HG02970 (cell line): ENCODE measurements at regions not wholly inside any gene's neighbourhood (a gene's known extent, or its start where the extent isn't known, plus 50 kb on each side); places are given as distances from the start of the nearest gene placed in this dataset.
"Not testable (repeated sequence)": the region's sequence is repeated elsewhere in the genome, so short reads cannot be mapped to it uniquely, and the experiment has no call there.

Experiments used
- ATAC-seq: cut with Tn5 transposase; IDR thresholded peaks from one replicate; pipeline ENCODE4 v1.9.1; 2021; ENCODE audit warnings: mild to moderate bottlenecking, moderate library complexity, moderate number of reproducible peaks; ENCODE audit not compliant: unreplicated experiment, low FRiP score

DNA sequence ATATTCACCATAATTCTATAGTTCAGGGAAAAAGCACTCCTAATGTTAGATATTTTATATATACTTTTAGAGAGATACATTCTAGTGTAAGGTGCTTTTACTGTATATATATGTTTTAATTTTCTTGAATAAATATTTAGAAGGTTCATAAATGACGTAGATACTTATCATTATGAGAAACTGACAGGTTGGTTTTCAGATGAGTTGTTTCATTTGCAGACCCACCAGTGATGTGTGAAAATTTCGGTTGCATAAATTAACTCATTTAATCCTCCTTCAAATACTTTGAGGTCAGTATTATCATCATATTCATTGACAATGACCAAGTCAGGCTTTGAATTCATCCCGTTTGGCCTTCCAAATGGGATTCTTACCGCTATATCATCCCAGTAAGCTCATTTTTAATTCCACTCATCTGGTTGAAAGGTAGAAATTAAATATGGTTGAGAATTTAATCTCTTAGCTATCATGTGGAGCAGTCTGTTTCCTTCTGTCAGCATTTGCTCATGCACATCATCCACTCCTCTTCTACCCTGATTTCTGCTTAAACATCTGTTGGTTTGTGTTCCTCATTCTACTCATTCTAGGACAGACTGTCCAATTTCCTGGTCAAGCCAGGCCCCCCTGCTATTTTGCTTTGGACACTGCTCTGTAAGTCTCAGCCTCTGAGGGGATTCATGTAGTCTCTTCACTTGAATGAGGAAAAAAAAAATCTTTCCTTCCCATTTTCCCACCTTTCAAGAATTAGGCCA, 1156.6 kb downstream of the PLA2G4A start:
- peak; percentile 40 for ATAC-seq

GRCh38 chr1:187985897-187986654, 1157.3 kb downstream of the PLA2G4A start:
- ATAC-seq = peak; percentile 95

DNA sequence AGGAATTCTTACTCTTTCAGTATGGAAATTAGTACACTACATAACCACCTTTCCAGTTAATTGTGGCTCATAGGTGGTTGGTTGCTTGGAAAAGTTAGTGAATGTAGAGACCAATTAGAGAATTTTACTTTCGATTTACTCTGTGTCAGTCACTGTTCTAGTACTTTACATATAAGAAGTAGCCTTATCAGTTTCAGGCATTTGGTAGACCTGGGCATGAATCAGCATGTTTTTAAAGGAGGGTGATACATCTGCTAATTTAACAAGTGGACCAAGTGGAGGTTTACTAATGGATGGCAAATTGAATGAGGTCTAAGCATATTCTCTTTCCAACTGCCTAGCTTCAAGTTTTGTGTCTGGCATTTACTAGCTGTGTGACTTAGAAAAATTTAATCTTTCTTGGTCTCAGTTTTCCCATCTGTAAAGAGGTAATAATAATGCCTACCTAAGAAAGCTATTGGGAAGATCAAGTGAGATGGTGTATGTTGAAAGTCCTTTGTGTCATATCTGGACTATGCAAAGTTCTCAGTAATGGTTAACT, 1158.6 kb downstream of the PLA2G4A start:
- no peak for ATAC-seq

DNA sequence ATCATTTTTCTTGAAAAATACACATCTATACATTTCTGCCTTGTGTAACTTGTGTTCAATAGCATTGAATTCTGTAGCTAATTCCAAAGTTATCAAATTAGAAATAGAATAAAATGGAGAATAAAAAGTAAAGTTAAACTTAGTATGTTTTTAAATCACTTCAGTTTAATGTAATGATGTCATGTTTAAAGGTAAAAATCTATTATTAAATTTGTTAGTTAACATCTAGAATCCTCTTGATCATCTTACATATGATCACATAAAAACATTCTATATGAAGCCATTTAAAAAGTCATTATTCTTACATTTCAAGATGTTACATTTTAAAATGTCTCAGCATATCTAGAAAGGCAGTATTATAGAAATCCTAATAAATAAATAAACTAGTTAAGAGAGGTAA, 1163.2 kb downstream of the PLA2G4A start:
- ATAC-seq = no peak

DNA sequence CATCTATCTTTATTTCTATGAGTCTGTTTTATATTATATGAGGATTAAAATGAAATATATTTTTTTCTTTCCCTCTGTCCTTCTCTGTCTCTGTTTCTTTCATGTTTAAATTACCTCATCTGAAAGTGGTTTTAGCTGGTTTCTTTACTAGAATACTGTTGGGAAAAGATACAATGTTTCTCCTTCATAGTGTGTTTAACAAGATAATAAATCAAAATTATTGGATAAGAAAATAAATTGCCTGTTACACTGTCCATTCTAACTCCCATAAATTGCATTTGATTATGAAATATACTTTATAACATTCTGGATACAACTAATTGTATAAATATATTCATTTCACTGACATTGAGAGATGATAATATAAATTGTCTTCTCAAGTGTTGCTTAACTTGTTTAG, 1168.0 kb downstream of the PLA2G4A start:
- ATAC-seq = no peak

DNA sequence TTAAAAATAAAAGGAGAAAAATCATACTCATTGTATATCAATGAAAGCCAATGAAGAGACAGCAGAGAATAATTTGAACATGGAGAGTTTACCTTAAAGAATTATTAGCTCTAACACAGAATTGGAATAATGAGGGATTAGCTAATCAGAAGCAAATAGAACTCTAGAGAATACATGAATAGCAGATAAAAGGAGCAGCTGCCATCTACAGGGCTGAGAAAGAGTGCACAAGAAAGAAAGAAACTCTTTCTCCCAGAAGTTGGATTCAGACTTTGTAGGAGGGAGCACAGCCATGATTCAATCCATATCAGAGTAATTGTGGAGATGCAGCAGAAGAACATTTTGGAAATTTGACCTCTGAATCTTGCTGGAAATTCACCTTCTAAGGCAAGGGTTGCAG, 1171.2 kb downstream of the PLA2G4A start:
- ATAC-seq = no peak

GRCh38 chr1:188003687-188004086, 1174.9 kb downstream of the PLA2G4A start:
- not testable (repeated sequence) for ATAC-seq

DNA sequence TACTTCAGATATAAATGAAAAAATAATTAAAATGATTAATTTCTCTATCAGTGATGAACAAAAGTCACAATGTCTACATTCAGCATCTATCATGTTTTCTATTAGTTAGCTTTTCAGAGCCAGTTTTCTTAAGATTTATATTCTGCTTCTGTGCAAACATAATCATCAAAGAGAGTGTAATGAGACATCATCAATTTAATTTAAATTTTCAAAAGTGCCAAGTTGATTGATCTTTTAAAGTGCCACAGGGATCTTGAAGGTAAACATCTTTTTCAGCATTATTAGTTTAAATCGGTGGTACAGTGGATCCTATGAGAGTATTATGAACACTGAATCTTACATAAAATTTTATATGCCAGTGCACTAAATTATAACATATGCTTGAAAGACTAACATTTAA, 1176.1 kb downstream of the PLA2G4A start:
- ATAC-seq = no peak

- no peak for ATAC-seq
Observed at GRCh38 chr1:188006354-188006753, 1177.6 kb downstream of the PLA2G4A start.

DNA sequence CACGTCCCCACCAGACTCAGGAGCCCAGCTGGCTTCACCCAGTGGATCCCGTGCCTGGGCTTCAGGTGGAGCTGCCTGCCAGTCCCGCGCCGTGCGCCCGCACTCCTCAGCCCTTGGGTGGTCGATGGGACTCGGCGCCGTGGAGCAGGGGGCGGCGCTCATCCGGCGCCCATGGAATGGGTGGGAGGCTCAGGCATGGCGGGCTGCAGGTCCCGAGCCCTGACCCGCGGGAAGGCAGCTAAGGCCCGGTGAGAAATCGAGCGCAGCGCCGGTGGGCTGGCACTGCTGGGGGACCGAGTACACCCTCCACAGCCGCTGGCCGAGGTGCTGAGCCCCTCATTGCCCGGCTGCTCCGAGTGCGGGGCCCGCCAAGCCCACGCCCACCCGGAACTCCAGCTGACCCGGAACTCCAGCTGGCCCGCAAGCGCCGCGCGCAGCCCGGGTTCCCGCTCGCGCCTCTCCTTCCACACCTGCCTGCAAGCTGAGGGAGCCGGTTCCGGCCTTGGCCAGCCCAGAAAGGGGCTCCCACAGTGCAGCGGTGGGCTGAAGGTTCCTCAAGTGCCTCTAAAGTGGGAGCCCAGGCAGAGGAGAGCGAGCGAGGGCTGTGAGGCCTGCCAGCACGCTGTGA, 1184.6 kb downstream of the PLA2G4A start:
- ATAC-seq = not testable (repeated sequence)

- ATAC-seq = no peak
Observed at GRCh38 chr1:188017921-188018320, 1189.2 kb downstream of the PLA2G4A start.

DNA sequence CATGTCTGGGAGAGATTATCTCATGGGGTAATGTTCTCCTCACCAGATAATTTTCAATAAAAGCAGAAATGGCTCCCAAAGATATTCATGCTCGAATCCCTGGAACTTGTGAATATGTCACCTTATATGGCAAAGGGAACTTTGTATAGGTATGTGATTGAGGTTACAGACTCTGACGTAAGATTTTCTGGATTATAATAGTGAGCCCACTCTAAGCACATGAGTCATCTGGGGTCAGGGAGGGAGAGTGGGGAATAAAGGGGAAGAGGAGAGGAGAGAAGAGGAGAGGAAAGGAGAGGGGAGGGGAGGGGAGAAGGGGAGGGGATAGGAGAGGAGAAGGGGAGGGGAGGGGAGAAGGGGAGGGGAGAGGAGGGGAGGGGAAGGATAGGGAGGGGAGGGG, 1193.9 kb downstream of the PLA2G4A start:
- ATAC-seq = no peak

GRCh38 chr1:188023206-188023605, 1194.5 kb downstream of the PLA2G4A start:
- no peak for ATAC-seq

DNA sequence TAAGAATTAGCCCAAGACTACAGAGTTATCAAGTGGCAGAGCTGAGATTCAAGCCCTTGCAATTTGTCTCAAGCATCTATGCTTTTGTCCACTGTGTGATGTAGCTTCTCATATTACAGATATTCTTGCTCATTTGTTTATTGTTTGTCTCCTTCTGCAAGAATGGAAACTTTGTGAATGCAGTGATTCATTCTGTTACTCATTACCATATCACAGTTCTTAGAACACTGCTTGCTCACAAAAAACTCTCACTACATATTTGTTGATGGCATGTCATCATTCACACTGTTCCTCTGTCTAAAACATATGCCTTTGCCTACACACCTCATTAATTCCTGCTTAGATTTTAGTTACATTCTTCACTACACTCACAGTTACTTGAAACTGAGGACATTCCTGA, 1198.9 kb downstream of the PLA2G4A start:
- ATAC-seq = no peak

GRCh38 chr1:188037572-188037971, 1208.8 kb downstream of the PLA2G4A start:
- not testable (repeated sequence) for ATAC-seq

GRCh38 chr1:188043536-188044245, 1214.9 kb downstream of the PLA2G4A start:
- no peak for ATAC-seq

- no peak for ATAC-seq
Observed at GRCh38 chr1:188050250-188050649, 1221.5 kb downstream of the PLA2G4A start.

DNA sequence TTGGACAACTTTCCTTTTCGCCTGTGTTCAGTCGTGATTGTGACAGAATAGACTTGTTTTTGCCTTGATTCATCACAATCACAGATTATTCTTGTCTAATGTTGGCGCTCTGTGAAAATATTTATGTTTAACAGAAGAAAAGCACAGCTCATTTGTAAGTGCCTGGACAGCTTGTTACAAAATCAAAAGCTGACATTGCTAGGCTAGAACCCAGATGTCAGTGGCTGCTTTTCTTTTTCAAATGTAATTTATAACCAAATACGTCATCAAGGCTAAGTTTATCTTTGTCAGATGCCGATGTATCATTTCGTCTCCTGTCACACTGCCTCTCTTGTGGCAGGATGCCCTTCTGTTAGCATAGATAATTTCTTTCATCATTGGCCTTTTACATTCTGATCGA, 1227.3 kb downstream of the PLA2G4A start:
- ATAC-seq = no peak

DNA sequence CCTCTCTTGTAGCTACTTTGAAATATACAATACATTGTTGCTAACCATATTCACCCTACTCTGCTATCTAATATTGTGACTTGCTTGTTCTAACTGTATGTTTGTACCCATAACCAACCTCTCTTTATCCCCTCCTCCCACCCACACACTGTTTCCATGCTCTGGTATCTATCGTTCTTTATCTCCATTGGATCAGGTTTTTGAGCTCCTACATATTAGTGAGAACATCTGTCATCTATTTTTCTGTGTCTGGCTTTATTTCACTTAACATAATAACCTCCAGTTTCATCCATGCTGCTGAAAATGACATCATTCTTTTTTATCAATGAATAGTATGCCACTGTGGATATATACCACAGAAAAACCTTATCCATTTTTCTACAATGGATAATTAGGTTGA, 1230.1 kb downstream of the PLA2G4A start:
- no peak for ATAC-seq

GRCh38 chr1:188061881-188062280, 1233.1 kb downstream of the PLA2G4A start:
- no peak for ATAC-seq

- ATAC-seq = no peak
Observed at GRCh38 chr1:188062456-188062855, 1233.7 kb downstream of the PLA2G4A start.
